IPS-18a (cell line): ENCODE measurements at regions not wholly inside any gene's neighbourhood (a gene's known extent, or its start where the extent isn't known, plus 50 kb on each side); places are given as distances from the start of the nearest gene placed in this dataset.

Experiments
- H3K27ac ChIP-seq: one replicate; pipeline ENCODE4 v1.5.1; 2013; ENCODE audit warnings: low read length
- H3K27me3 ChIP-seq: one replicate; pipeline ENCODE4 v1.6.1; 2013; ENCODE audit warnings: mild to moderate bottlenecking, low read length; ENCODE audit not compliant: control insufficient read depth, insufficient read depth
- H3K36me3 ChIP-seq: one replicate; pipeline ENCODE4 v1.6.1; 2013; ENCODE audit warnings: low read depth, low read length; ENCODE audit not compliant: control insufficient read depth
- H3K4me1 ChIP-seq: one replicate; pipeline ENCODE4 v1.6.1; 2013; ENCODE audit warnings: low read depth, low read length; ENCODE audit not compliant: control insufficient read depth
- H3K4me3 ChIP-seq: one replicate; pipeline ENCODE4 v1.5.1; 2013; ENCODE audit warnings: low read length
- H3K9ac ChIP-seq: one replicate; pipeline ENCODE4 v1.6.1; 2013; ENCODE audit warnings: mild to moderate bottlenecking, low read length, moderate library complexity
- H3K9me3 ChIP-seq: one replicate; pipeline ENCODE4 v1.6.1; 2013; ENCODE audit warnings: low read depth, low read length; ENCODE audit not compliant: control insufficient read depth

GRCh38 chr6:49097116-49097515, 365.9 kb downstream of the MMUT start:
- Histone ChIP-seq H3K4me1 (no peaks in the 10 kb centered on the region), H3K4me3 (no peak overlapping the region), H3K36me3 (no peaks in the 10 kb centered on the region)

GRCh38 chr6:49088631-49089030, 374.4 kb downstream of the MMUT start:
- H3K4me1 ChIP-seq = peaks cover 2% of the 10 kb centered on the region
- no peak overlapping the region for H3K4me3 ChIP-seq
- H3K9me3 ChIP-seq = no peaks in the 10 kb centered on the region
- H3K9ac ChIP-seq = no peak overlapping the region
- H3K36me3 ChIP-seq = no peaks in the 10 kb centered on the region
- no peak overlapping the region for H3K27ac ChIP-seq
- H3K27me3 ChIP-seq = no peaks in the 10 kb centered on the region

More at GRCh38 chr6:49097116-49097515, 365.9 kb downstream of the MMUT start:
- Histone ChIP-seq H3K27me3 (no peaks in the 10 kb centered on the region), H3K9ac (no peak overlapping the region), H3K27ac (no peak overlapping the region), H3K9me3 (peaks cover 8% of the 10 kb centered on the region)

GRCh38 chr6:49087369-49087768, 375.7 kb downstream of the MMUT start:
- Histone ChIP-seq H3K36me3 (no peaks in the 10 kb centered on the region), H3K4me3 (no peak overlapping the region), H3K9ac (no peak overlapping the region), H3K27ac (no peak overlapping the region), H3K27me3 (no peaks in the 10 kb centered on the region), H3K4me1 (peaks cover 4% of the 10 kb centered on the region), H3K9me3 (no peaks in the 10 kb centered on the region)

- Histone ChIP-seq H3K27ac (no peak overlapping the region), H3K9ac (no peak overlapping the region), H3K36me3 (no peaks in the 10 kb centered on the region), H3K9me3 (no peaks in the 10 kb centered on the region), H3K4me3 (no peak overlapping the region), H3K4me1 (peaks cover 4% of the 10 kb centered on the region), H3K27me3 (no peaks in the 10 kb centered on the region)
These were observed 380.4 kb downstream of the MMUT start for GRCh38 chr6:49082611-49083010.

- Histone ChIP-seq H3K27ac (no peak overlapping the region), H3K4me1 (no peaks in the 10 kb centered on the region)
These were observed 390.0 kb downstream of the MMUT start for GRCh38 chr6:49072885-49073620.

GRCh38 chr6:49072146-49072545, 390.9 kb downstream of the MMUT start:
- H3K4me1 ChIP-seq = no peaks in the 10 kb centered on the region
- no peak overlapping the region for H3K9ac ChIP-seq
- no peaks in the 10 kb centered on the region for H3K27me3 ChIP-seq
- H3K27ac ChIP-seq = no peak overlapping the region
- no peak overlapping the region for H3K4me3 ChIP-seq
- H3K36me3 ChIP-seq = no peaks in the 10 kb centered on the region
- H3K9me3 ChIP-seq = no peaks in the 10 kb centered on the region

More at GRCh38 chr6:49072885-49073620, 390.0 kb downstream of the MMUT start:
- Histone ChIP-seq H3K27me3 (no peaks in the 10 kb centered on the region), H3K36me3 (no peaks in the 10 kb centered on the region), H3K9ac (no peak overlapping the region), H3K9me3 (no peaks in the 10 kb centered on the region), H3K4me3 (no peak overlapping the region)

GRCh38 chr6:49070411-49070810, 392.6 kb downstream of the MMUT start:
- Histone ChIP-seq H3K9me3 (no peaks in the 10 kb centered on the region), H3K4me3 (no peak overlapping the region), H3K27ac (no peak overlapping the region), H3K27me3 (no peaks in the 10 kb centered on the region), H3K9ac (no peak overlapping the region), H3K36me3 (no peaks in the 10 kb centered on the region), H3K4me1 (no peaks in the 10 kb centered on the region)

- H3K4me1 ChIP-seq = peaks cover 5% of the 10 kb centered on the region
- H3K27me3 ChIP-seq = no peaks in the 10 kb centered on the region
- no peak overlapping the region for H3K27ac ChIP-seq
- no peak overlapping the region for H3K9ac ChIP-seq
- H3K36me3 ChIP-seq = no peaks in the 10 kb centered on the region
- no peaks in the 10 kb centered on the region for H3K9me3 ChIP-seq
- H3K4me3 ChIP-seq = no peak overlapping the region
These were observed 408.7 kb downstream of the MMUT start for GRCh38 chr6:49054311-49054710.

- Histone ChIP-seq H3K9me3 (no peaks in the 10 kb centered on the region), H3K36me3 (no peaks in the 10 kb centered on the region), H3K4me3 (no peak overlapping the region), H3K9ac (no peak overlapping the region), H3K4me1 (peaks cover 5% of the 10 kb centered on the region), H3K27me3 (no peaks in the 10 kb centered on the region), H3K27ac (no peak overlapping the region)
These were observed 410.2 kb downstream of the MMUT start for GRCh38 chr6:49052901-49053300.

GRCh38 chr6:49051281-49051680, 411.8 kb downstream of the MMUT start:
- Histone ChIP-seq H3K4me3 (no peak overlapping the region), H3K4me1 (peaks cover 5% of the 10 kb centered on the region), H3K27ac (no peak overlapping the region), H3K36me3 (no peaks in the 10 kb centered on the region), H3K27me3 (no peaks in the 10 kb centered on the region), H3K9ac (no peak overlapping the region), H3K9me3 (no peaks in the 10 kb centered on the region)

GRCh38 chr6:49050584-49050983, 412.5 kb downstream of the MMUT start:
- no peaks in the 10 kb centered on the region for H3K9me3 ChIP-seq
- no peaks in the 10 kb centered on the region for H3K36me3 ChIP-seq
- H3K9ac ChIP-seq = no peak overlapping the region
- H3K27ac ChIP-seq = no peak overlapping the region
- no peak overlapping the region for H3K4me3 ChIP-seq
- peaks cover 5% of the 10 kb centered on the region for H3K4me1 ChIP-seq
- no peaks in the 10 kb centered on the region for H3K27me3 ChIP-seq

- Histone ChIP-seq H3K9ac (no peak overlapping the region), H3K27me3 (no peaks in the 10 kb centered on the region), H3K4me1 (no peaks in the 10 kb centered on the region), H3K36me3 (no peaks in the 10 kb centered on the region), H3K27ac (no peak overlapping the region), H3K9me3 (no peaks in the 10 kb centered on the region), H3K4me3 (no peak overlapping the region)
These were observed 424.7 kb downstream of the MMUT start for GRCh38 chr6:49038294-49038822.
